ENCODE measurements at regions not wholly inside any gene's neighbourhood (a gene's known extent, or its start where the extent isn't known, plus 50 kb on each side); places are given as distances from the start of the nearest gene placed in this dataset.

- no peak for DNase-seq
- CTCF ChIA-PET, result no interaction called here
- no peaks in the 10 kb centered on the region for H3K36me3 Mint-ChIP-seq (ENCODE audit: insufficient read depth, unreplicated experiment)
- no peaks in the 10 kb centered on the region for H3K9me3 Mint-ChIP-seq (ENCODE audit: low read depth, unreplicated experiment)
- no peaks in the 10 kb centered on the region for H3K4me1 Mint-ChIP-seq (ENCODE audit: low read depth, unreplicated experiment)
- H3K27ac Mint-ChIP-seq (ENCODE audit: unreplicated experiment), result no peak overlapping the region
- peaks cover 25% of the 10 kb centered on the region for H3K27me3 Mint-ChIP-seq (ENCODE audit: unreplicated experiment)
- H3K4me3 Mint-ChIP-seq (ENCODE audit: low read depth, unreplicated experiment), result no peak overlapping the region
- no TSS peak for BruUV-seq (replicated peaks)
- no peak for TF ChIP-seq CTCF (IDR thresholded peaks at IDR 0.05; ENCODE audit: unreplicated experiment)
- intact Hi-C loops (cut with micrococcal nuclease; ENCODE audit: unreplicated experiment), result no loop called here
Measured at GRCh38 chr10:28418069-28418468, 114.8 kb upstream of the WAC start.

GRCh38 chr10:28425422-28425821, 107.5 kb upstream of the WAC start:
- no peak for DNase-seq
- no peaks in the 10 kb centered on the region for H3K4me1 Mint-ChIP-seq (ENCODE audit: low read depth, unreplicated experiment)
- intact Hi-C loops (cut with micrococcal nuclease; ENCODE audit: unreplicated experiment), result no loop called here
- no TSS peak for BruUV-seq (replicated peaks)
- H3K27me3 Mint-ChIP-seq (ENCODE audit: unreplicated experiment), result peaks cover 12% of the 10 kb centered on the region
- no peak for TF ChIP-seq CTCF (IDR thresholded peaks at IDR 0.05; ENCODE audit: unreplicated experiment)
- no peak overlapping the region for H3K27ac Mint-ChIP-seq (ENCODE audit: unreplicated experiment)
- H3K4me3 Mint-ChIP-seq (ENCODE audit: low read depth, unreplicated experiment), result no peak overlapping the region
- H3K36me3 Mint-ChIP-seq (ENCODE audit: insufficient read depth, unreplicated experiment), result no peaks in the 10 kb centered on the region
- CTCF ChIA-PET, result no interaction called here
- no peaks in the 10 kb centered on the region for H3K9me3 Mint-ChIP-seq (ENCODE audit: low read depth, unreplicated experiment)

GRCh38 chr10:28426392-28427159, 106.3 kb upstream of the WAC start:
- Mint-ChIP-seq H3K36me3 (ENCODE audit: insufficient read depth, unreplicated experiment) (no peaks in the 10 kb centered on the region), H3K4me1 (ENCODE audit: low read depth, unreplicated experiment) (no peaks in the 10 kb centered on the region), H3K4me3 (ENCODE audit: low read depth, unreplicated experiment) (no peak overlapping the region), H3K27ac (ENCODE audit: unreplicated experiment) (no peak overlapping the region), H3K9me3 (ENCODE audit: low read depth, unreplicated experiment) (no peaks in the 10 kb centered on the region), H3K27me3 (ENCODE audit: unreplicated experiment) (peaks cover 17% of the 10 kb centered on the region)
- CTCF ChIA-PET, result interaction anchor here (0.6 kb wide), 2 partner anchors 36 to 174 kb away, joined by 5 to 11 read pairs; no protein-coding TSS in a partner anchor
- DNase-seq, result no peak
- intact Hi-C loops (cut with micrococcal nuclease; ENCODE audit: unreplicated experiment), result no loop called here
- no peak for TF ChIP-seq CTCF (IDR thresholded peaks at IDR 0.05; ENCODE audit: unreplicated experiment)
- no TSS peak for BruUV-seq (replicated peaks)

GRCh38 chr10:28427376-28427775, 105.5 kb upstream of the WAC start:
- Mint-ChIP-seq H3K27me3 (ENCODE audit: unreplicated experiment) (peaks cover 17% of the 10 kb centered on the region), H3K36me3 (ENCODE audit: insufficient read depth, unreplicated experiment) (no peaks in the 10 kb centered on the region), H3K4me1 (ENCODE audit: low read depth, unreplicated experiment) (no peaks in the 10 kb centered on the region), H3K27ac (ENCODE audit: unreplicated experiment) (no peak overlapping the region), H3K4me3 (ENCODE audit: low read depth, unreplicated experiment) (no peak overlapping the region), H3K9me3 (ENCODE audit: low read depth, unreplicated experiment) (no peaks in the 10 kb centered on the region)
- CTCF ChIA-PET, result no interaction called here
- no TSS peak for BruUV-seq (replicated peaks)
- no peak for TF ChIP-seq CTCF (IDR thresholded peaks at IDR 0.05; ENCODE audit: unreplicated experiment)
- intact Hi-C loops (cut with micrococcal nuclease; ENCODE audit: unreplicated experiment), result no loop called here
- no peak for DNase-seq

All from Calu3 (cell line).